SK-N-SH (cell line): ENCODE measurements at regions not wholly inside any gene's neighbourhood (a gene's known extent, or its start where the extent isn't known, plus 50 kb on each side); places are given as distances from the start of the nearest gene placed in this dataset.

Experiments
- CTCF ChIA-PET: fragments of 300-600, 350-600 bp; formaldehyde crosslinking; extraction: SDS; loops from one replicate; lab custom pipeline; 2021; lab: Yijun Ruan, JAX
- POLR2A ChIA-PET: fragments of 350-600 bp; sonication (Branson Sonifier 250); formaldehyde crosslinking; extraction: SDS; loops from one replicate; lab custom pipeline; 2020; ENCODE audit warnings: antibody characterized with exemption, inconsistent platforms; lab: Yijun Ruan, JAX
- DNase-seq: peaks from one replicate; pipeline ENCODE4 v3.0.0; 2012
- H2AFZ ChIP-seq: fragments of 200-600 bp; sonication (generic); 2 replicates; pipeline ENCODE4 v1.8.1; 2016; ENCODE audit warnings: antibody characterized with exemption, mild to moderate bottlenecking, low read depth
- H3F3A ChIP-seq: fragments of 200-600 bp; sonication (generic); replicated peaks from 2 replicates; pipeline ENCODE3; 2016; ENCODE audit warnings: antibody characterized with exemption, mild to moderate bottlenecking; ENCODE audit not compliant: insufficient read depth
- H3K27ac ChIP-seq, 2 experiments: fragments of 200-500 bp in 1 of 2; fragments of 200-600 bp in 1 of 2; sonication (Bioruptor generic) in 1 of 2; sonication (generic), shearing (Covaris generic) in 1 of 2; 2 replicates each; pipeline versions ENCODE4 v1.5.1 to v1.6.1; 2014 to 2016; ENCODE audit warnings: low read depth in 2 of 2, inconsistent platforms in 1 of 2, low read length in 1 of 2, mild to moderate bottlenecking in 1 of 2, mixed read lengths in 1 of 2
- H3K27me3 ChIP-seq: fragments of 200-600 bp; sonication (generic), shearing (Covaris generic); 2 replicates; pipeline ENCODE4 v1.6.1; 2016; ENCODE audit warnings: mixed run types; ENCODE audit not compliant: insufficient read depth
- H3K36me3 ChIP-seq, 2 experiments: fragments of 200-500 bp in 1 of 2; fragments of 200-600 bp in 1 of 2; sonication (Bioruptor generic) in 1 of 2; sonication (generic) in 1 of 2; replicated peaks in 1 of 2; 2 replicates each; pipeline versions ENCODE3 to v1.5.1; 2014 to 2016; ENCODE audit warnings: low read length in 1 of 2, mild to moderate bottlenecking in 1 of 2; ENCODE audit not compliant: insufficient read depth in 2 of 2, control insufficient read depth in 1 of 2
- H3K4me1 ChIP-seq, 2 experiments: fragments of 200-500 bp in 1 of 2; fragments of 200-600 bp in 1 of 2; sonication (Bioruptor generic) in 1 of 2; sonication (generic), shearing (Covaris generic) in 1 of 2; 2 replicates each; pipeline versions ENCODE4 v1.5.1 to v1.6.1; 2014 to 2016; ENCODE audit warnings: low read depth in 1 of 2, low read length in 1 of 2, mixed run types in 1 of 2; ENCODE audit not compliant: insufficient read depth in 2 of 2, control insufficient read depth in 1 of 2
- H3K4me2 ChIP-seq: fragments of 200-600 bp; sonication (generic), shearing (Covaris generic); 2 replicates; pipeline ENCODE4 v1.6.1; 2017; ENCODE audit warnings: mixed run types
- H3K4me3 ChIP-seq, 2 experiments: fragments of 200-500 bp in 1 of 2; fragments of 200-600 bp in 1 of 2; sonication (Bioruptor generic) in 1 of 2; sonication (generic), shearing (Covaris generic) in 1 of 2; 2 replicates each; pipeline versions ENCODE4 v1.5.1 to v1.8.1; 2014 to 2016; ENCODE audit warnings: low read depth in 2 of 2, inconsistent platforms in 1 of 2, low read length in 1 of 2, mild to moderate bottlenecking in 1 of 2, mixed read lengths in 1 of 2, moderate library complexity in 1 of 2
- H3K79me2 ChIP-seq: fragments of 200-600 bp; sonication (generic); 2 replicates; pipeline ENCODE4 v1.8.1; 2017; ENCODE audit warnings: mild to moderate bottlenecking; ENCODE audit not compliant: insufficient read depth
- H3K9ac ChIP-seq: fragments of 200-600 bp; sonication (generic); 2 replicates; pipeline ENCODE4 v1.6.1; 2017; ENCODE audit warnings: mixed run types
- H3K9me2 ChIP-seq: fragments of 200-600 bp; sonication (generic); 2 replicates; pipeline ENCODE4 v1.6.1; 2017; ENCODE audit warnings: mixed run types
- H3K9me3 ChIP-seq: fragments of 200-600 bp; sonication (generic); 2 replicates; pipeline ENCODE4 v1.6.1; 2017; ENCODE audit warnings: mixed run types, mild to moderate bottlenecking, moderate library complexity
- H4K20me1 ChIP-seq: fragments of 200-600 bp; sonication (generic); 2 replicates; pipeline ENCODE4 v1.6.1; 2017; ENCODE audit warnings: mild to moderate bottlenecking, mixed run types; ENCODE audit not compliant: insufficient read depth
- EP300 ChIP-seq, 2 experiments: IDR thresholded peaks; 2 replicates each; pipeline versions ENCODE4 v1.4.0 to v1.6.1; 2012; ENCODE audit warnings: borderline replicate concordance in 1 of 2, low read depth in 1 of 2, low read length in 1 of 2
- FOSL2 ChIP-seq: IDR thresholded peaks from 2 replicates; pipeline ENCODE4 v1.4.0; 2012; ENCODE audit warnings: low read depth, mild to moderate bottlenecking, moderate library complexity, borderline replicate concordance
- MEF2A ChIP-seq: IDR thresholded peaks from 2 replicates; pipeline ENCODE4 v1.4.0; 2012; ENCODE audit warnings: low read depth, borderline replicate concordance
- MXI1 ChIP-seq: IDR thresholded peaks from 2 replicates; pipeline ENCODE4 v1.6.1; 2012; ENCODE audit warnings: mild to moderate bottlenecking, low read depth, low read length, improper control_type of control experiment
- PBX3 ChIP-seq: IDR thresholded peaks from 2 replicates; pipeline ENCODE4; 2012
- POLR2AphosphoS5 ChIP-seq: IDR thresholded peaks from 2 replicates; pipeline ENCODE4 v1.6.1; 2012; ENCODE audit warnings: low read depth, low read length
- RFX5 ChIP-seq: IDR thresholded peaks from 2 replicates; pipeline ENCODE4 v1.6.1; 2012; ENCODE audit warnings: mild to moderate bottlenecking, improper control_type of control experiment, low read length
- RXRA ChIP-seq: IDR thresholded peaks from 2 replicates; pipeline ENCODE4 v1.4.0; 2012; ENCODE audit warnings: low read depth, mild to moderate bottlenecking, borderline replicate concordance
- TAF1 ChIP-seq: IDR thresholded peaks from 2 replicates; pipeline ENCODE4 v1.6.1; 2012; ENCODE audit warnings: low read depth, mild to moderate bottlenecking, low read length, moderate library complexity, borderline replicate concordance
- USF2 ChIP-seq: fragments of 150-350 bp; IDR thresholded peaks from 2 replicates; pipeline ENCODE4 v1.6.1; 2017; ENCODE audit warnings: antibody characterized with exemption, low read length, low read depth, borderline replicate concordance
- YY1 ChIP-seq: IDR thresholded peaks from 2 replicates; pipeline ENCODE4 v1.4.0; 2012; ENCODE audit warnings: low read depth, mild to moderate bottlenecking
- TF ChIP-seq, protein P1 (sequence below): IDR thresholded peaks from 2 replicates; pipeline ENCODE4 v1.4.0; 2012; ENCODE audit warnings: low read depth, borderline replicate concordance
- TF ChIP-seq, protein P2 (sequence below): fragments of 200-600 bp; sonication (generic); IDR thresholded peaks from 2 replicates; pipeline ENCODE4 v1.6.1; 2017; ENCODE audit warnings: antibody characterized with exemption, mild to moderate bottlenecking, moderate library complexity

DNA sequence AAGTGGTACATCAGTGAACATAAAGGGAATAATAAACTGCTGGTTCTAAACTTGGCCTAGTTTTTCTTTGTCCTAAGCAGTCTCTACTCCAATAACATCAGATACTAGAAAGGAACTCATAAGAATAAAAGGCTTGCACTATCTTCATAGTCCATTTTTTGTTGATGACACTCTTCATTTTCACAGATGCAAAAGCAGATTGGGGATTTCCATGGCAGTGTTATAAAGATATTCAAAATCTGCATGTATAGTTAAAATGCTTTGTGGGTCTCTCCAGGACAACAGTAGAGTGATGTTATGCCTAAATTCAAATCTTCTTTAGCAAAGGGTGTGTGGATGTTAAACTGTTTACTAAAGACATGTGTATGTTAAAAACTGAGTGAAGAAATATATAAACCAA, 745.8 kb downstream of the TRHDE start:
- H3K27me3 ChIP-seq = no peaks in the 10 kb centered on the region
- H3K9me3 ChIP-seq = peaks cover 4% of the 10 kb centered on the region; the same call in 1 of the 2 replicates
- no peak overlapping the region for H3K4me3 ChIP-seq
- H3K27ac ChIP-seq = no peak overlapping the region
- POLR2A ChIA-PET = no interaction called here
- no peaks in the 10 kb centered on the region for H4K20me1 ChIP-seq
- no peaks in the 10 kb centered on the region for H3K79me2 ChIP-seq
- CTCF ChIA-PET = no interaction called here
- H3F3A ChIP-seq = no peaks in the 10 kb centered on the region
- H3K9me2 ChIP-seq = no peaks in the 10 kb centered on the region
- DNase-seq = no peak
- H3K36me3 ChIP-seq = no peaks in the 10 kb centered on the region
- H2AFZ ChIP-seq = no peak overlapping the region
- no peaks in the 10 kb centered on the region for H3K4me1 ChIP-seq
- H3K9ac ChIP-seq = no peak overlapping the region
- TF ChIP-seq YY1 (no peak), EP300 (IDR thresholded peaks at IDR 0.05; ENCODE audit: borderline replicate concordance in 1 of 2, low read depth in 1 of 2, low read length in 1 of 2) (no peak), RXRA (no peak), PBX3 (no peak), FOSL2 (no peak), MEF2A (no peak), RFX5 (no peak), POLR2AphosphoS5 (no peak), MXI1 (no peak), TAF1 (no peak), USF2 (no peak)
- TF ChIP-seq, protein P1, sequence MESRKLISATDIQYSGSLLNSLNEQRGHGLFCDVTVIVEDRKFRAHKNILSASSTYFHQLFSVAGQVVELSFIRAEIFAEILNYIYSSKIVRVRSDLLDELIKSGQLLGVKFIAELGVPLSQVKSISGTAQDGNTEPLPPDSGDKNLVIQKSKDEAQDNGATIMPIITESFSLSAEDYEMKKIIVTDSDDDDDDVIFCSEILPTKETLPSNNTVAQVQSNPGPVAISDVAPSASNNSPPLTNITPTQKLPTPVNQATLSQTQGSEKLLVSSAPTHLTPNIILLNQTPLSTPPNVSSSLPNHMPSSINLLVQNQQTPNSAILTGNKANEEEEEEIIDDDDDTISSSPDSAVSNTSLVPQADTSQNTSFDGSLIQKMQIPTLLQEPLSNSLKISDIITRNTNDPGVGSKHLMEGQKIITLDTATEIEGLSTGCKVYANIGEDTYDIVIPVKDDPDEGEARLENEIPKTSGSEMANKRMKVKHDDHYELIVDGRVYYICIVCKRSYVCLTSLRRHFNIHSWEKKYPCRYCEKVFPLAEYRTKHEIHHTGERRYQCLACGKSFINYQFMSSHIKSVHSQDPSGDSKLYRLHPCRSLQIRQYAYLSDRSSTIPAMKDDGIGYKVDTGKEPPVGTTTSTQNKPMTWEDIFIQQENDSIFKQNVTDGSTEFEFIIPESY = no peak
- TF ChIP-seq, protein P2, sequence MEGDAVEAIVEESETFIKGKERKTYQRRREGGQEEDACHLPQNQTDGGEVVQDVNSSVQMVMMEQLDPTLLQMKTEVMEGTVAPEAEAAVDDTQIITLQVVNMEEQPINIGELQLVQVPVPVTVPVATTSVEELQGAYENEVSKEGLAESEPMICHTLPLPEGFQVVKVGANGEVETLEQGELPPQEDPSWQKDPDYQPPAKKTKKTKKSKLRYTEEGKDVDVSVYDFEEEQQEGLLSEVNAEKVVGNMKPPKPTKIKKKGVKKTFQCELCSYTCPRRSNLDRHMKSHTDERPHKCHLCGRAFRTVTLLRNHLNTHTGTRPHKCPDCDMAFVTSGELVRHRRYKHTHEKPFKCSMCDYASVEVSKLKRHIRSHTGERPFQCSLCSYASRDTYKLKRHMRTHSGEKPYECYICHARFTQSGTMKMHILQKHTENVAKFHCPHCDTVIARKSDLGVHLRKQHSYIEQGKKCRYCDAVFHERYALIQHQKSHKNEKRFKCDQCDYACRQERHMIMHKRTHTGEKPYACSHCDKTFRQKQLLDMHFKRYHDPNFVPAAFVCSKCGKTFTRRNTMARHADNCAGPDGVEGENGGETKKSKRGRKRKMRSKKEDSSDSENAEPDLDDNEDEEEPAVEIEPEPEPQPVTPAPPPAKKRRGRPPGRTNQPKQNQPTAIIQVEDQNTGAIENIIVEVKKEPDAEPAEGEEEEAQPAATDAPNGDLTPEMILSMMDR = no peak
- H3K4me2 ChIP-seq = no peak overlapping the region
